Thoracic aorta (tissue), 2 donors: ENCODE measurements at regions not wholly inside any gene's neighbourhood (a gene's known extent, or its start where the extent isn't known, plus 50 kb on each side); places are given as distances from the start of the nearest gene placed in this dataset.

ENCODE experiments used
- ATAC-seq: fragments of 150-250 bp; one replicate; pipeline ENCODE4 v1.8.0; 2017; ENCODE audit warnings: low read depth; ENCODE audit not compliant: insufficient number of reproducible peaks, low FRiP score
- DNase-seq: peaks from one replicate; pipeline ENCODE4 v3.0.0-alpha.2; 2020; ENCODE audit warnings: low spot score
- H3K27ac ChIP-seq, 2 donors: fragments of 200-600 bp; sonication (generic); 1 replicate in 1 of 2; 2 replicates in 1 of 2; pipeline ENCODE4 v1.5.1; 2016; ENCODE audit warnings: mild to moderate bottlenecking in 2 of 2, moderate library complexity in 2 of 2
- H3K27me3 ChIP-seq: fragments of 200-600 bp; sonication (generic); replicated peaks from 2 replicates; pipeline ENCODE4 v1.6.0; 2016; ENCODE audit warnings: mild to moderate bottlenecking; ENCODE audit not compliant: insufficient read depth
- H3K36me3 ChIP-seq: fragments of 200-600 bp; sonication (generic); one replicate; pipeline ENCODE4 v1.5.1; 2016
- H3K4me1 ChIP-seq, 2 donors: fragments of 200-600 bp; sonication (generic); 1 replicate in 1 of 2; 2 replicates in 1 of 2; pipeline versions ENCODE4 v1.5.1 to v1.6.0; 2016; ENCODE audit warnings: low read depth in 2 of 2, mild to moderate bottlenecking in 1 of 2; ENCODE audit not compliant: control insufficient read depth in 1 of 2
- H3K4me3 ChIP-seq: fragments of 200-600 bp; sonication (generic); 2 replicates; pipeline ENCODE4 v1.5.1; 2016; ENCODE audit warnings: mild to moderate bottlenecking
- H3K9me3 ChIP-seq: fragments of 200-600 bp; sonication (generic); 2 replicates; pipeline ENCODE4 v1.5.1; 2016
- TF ChIP-seq, protein P1 (sequence below): fragments of 200-600 bp; sonication (generic); IDR thresholded peaks from one replicate; pipeline ENCODE4 v1.5.1; 2019; ENCODE audit warnings: antibody characterized with exemption

DNA sequence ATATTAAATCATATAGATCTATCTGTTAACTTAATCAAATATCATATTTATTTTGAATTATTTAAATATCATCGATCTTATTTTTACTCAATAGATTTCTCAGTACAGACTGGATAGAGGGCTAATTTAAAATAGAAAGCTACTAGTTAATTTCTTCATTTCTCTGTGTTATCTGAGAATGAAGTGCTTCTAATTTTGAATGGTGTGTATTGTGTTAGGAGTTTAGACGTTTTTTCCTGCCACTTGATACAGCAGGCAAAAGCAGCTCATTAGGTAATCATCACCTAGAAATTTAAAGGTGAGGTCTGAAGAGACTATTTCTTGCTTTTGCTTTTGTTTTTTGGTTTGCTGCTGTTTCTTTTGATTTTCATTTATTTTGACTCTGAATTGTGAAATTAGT is 948.8 kb upstream of the TENM3 start:
- Histone ChIP-seq H3K36me3 (no peaks in the 10 kb centered on the region), H3K27me3 (no peaks in the 10 kb centered on the region), H3K9me3 (no peaks in the 10 kb centered on the region), H3K4me1 (no peaks in the 10 kb centered on the region), H3K27ac (no peak overlapping the region), H3K4me3 (no peak overlapping the region)
- ATAC-seq: no peak
- TF ChIP-seq, protein P1, sequence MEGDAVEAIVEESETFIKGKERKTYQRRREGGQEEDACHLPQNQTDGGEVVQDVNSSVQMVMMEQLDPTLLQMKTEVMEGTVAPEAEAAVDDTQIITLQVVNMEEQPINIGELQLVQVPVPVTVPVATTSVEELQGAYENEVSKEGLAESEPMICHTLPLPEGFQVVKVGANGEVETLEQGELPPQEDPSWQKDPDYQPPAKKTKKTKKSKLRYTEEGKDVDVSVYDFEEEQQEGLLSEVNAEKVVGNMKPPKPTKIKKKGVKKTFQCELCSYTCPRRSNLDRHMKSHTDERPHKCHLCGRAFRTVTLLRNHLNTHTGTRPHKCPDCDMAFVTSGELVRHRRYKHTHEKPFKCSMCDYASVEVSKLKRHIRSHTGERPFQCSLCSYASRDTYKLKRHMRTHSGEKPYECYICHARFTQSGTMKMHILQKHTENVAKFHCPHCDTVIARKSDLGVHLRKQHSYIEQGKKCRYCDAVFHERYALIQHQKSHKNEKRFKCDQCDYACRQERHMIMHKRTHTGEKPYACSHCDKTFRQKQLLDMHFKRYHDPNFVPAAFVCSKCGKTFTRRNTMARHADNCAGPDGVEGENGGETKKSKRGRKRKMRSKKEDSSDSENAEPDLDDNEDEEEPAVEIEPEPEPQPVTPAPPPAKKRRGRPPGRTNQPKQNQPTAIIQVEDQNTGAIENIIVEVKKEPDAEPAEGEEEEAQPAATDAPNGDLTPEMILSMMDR: no peak
- no peak for DNase-seq

DNA sequence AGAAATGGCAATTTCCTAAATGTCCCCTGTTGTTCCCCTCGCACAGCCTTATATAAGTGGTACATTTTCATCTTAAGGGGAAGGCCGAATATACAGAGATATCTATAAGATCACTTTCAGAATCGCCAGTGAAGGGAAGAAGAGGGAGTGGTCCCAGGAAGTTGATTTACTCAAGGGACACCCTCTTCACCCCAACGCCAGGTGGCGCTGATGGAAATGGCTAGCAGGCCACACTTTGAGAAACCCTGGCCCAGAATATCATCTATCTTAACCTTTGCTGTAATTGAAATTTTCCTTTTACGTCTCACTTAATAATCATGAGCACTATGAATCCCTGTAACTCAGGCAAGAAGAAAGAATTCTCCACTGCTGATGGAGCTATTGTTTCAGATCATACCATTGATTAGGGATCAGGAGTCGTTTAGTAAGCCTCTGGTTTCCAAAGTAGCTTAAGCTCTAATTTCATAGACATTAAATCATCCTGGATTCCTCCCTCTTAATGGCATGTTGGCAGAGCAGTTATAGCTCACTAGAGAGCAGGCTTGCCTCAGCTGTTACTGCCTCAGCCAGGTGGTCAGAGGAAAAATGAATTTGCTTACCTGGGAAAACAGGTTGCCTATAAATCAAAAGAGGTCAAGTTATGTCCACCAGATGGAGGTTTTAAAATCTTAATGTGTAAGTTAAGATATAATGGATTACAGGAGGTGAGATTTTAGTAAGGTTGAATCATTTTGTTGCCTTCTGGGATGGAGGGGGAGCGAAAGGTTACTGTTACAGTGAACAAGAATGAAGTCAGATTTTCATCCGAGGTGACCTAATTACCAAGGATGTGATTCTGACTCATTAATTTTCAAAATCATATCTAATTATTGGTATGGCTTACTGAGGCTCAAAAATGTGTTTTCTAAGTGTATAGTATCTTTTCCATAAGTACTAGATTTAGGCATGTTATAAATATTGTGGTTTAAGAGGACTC is 941.2 kb upstream of the TENM3 start:
- Histone ChIP-seq H3K36me3 (no peaks in the 10 kb centered on the region), H3K27ac (no peak overlapping the region), H3K4me1 (no peaks in the 10 kb centered on the region), H3K27me3 (no peaks in the 10 kb centered on the region), H3K4me3 (no peak overlapping the region), H3K9me3 (no peaks in the 10 kb centered on the region)
- no peak for ATAC-seq
- TF ChIP-seq, protein P1: no peak
- no peak for DNase-seq

DNA sequence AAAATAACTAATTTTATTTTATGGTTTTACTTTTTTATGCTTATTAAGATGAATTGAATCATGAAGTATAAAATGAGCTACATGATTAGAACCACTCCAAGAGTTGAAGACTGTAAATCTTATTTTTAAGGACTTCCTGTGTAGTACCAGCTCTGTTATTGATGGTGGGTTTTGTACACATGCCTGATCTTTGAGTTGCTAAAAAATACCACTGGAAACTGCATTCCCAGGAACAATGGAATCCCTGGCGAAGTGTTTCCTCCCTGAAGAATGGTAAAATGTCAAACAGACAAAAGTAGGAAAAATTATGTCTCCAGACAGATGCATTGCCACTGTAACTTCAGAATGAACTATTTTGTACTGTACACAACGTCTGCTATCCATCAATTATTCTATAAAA is 935.4 kb upstream of the TENM3 start:
- H3K27me3 ChIP-seq: no peaks in the 10 kb centered on the region
- TF ChIP-seq, protein P1: no peak
- H3K4me1 ChIP-seq: no peaks in the 10 kb centered on the region
- H3K4me3 ChIP-seq: no peak overlapping the region
- ATAC-seq: no peak
- no peak overlapping the region for H3K27ac ChIP-seq
- DNase-seq: no peak
- H3K36me3 ChIP-seq: no peaks in the 10 kb centered on the region
- no peaks in the 10 kb centered on the region for H3K9me3 ChIP-seq

DNA sequence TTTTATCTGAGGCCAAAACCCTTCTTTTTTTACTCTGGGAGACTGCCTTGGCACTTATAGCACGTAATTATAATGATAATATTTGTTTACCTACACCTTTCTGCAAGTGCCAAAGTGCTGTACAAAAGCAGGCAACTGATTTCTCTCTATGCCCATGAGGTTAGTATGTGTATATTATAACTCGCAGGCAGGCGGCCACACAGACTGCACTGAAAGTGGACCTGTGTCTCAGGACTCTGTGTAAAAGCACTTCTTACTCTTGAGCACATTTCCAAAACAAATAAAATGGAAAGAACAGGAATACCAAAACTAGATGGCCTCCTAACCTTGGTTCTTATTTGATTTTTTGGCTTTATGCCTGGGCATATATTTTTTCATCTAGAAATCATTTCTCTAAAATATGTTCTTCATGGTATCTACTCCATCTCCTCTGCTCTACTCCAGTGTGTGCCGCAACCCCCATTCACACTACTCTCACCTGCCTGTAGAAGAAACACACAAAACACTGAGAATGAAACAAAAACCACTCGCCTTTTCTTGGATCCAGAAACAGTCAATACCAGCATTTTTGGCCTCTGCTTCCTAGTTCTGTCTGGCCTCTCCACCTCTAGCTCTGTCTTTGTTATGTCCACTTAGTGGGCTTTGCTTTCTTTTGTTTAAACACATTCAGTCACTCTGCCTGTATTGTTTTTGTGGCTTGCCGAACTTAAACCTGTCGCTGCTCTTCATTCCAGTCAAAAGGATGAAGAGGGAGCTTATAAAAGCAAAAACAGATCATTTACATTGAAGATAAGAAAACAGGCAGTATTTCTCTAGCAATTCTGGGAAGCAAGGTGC is 934.5 kb upstream of the TENM3 start:
- no peaks in the 10 kb centered on the region for H3K27me3 ChIP-seq
- no peak for ATAC-seq
- no peak for DNase-seq
- no peaks in the 10 kb centered on the region for H3K4me1 ChIP-seq
- no peak overlapping the region for H3K4me3 ChIP-seq
- H3K27ac ChIP-seq: no peak overlapping the region
- H3K36me3 ChIP-seq: no peaks in the 10 kb centered on the region
- no peaks in the 10 kb centered on the region for H3K9me3 ChIP-seq
- TF ChIP-seq, protein P1: no peak

DNA sequence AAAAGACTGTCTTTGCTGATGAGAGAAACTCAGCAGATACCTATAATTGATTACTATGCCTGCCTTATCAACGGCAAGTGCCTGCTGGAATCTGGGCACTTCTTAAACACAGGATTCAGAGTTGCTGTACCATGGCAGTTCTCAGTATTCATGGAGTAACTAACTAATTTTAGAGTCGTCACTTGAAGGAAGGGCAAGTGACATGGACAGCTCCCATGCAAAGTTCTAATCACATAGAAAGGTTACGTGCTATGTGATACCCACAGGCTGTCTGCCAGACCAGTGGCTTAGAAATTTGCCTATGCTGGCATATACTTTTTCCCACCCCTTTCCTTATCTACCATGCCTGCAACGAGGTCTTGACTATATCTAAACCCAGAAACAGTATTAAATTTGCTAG is 931.1 kb upstream of the TENM3 start:
- no peak for ATAC-seq
- TF ChIP-seq, protein P1: no peak
- no peak for DNase-seq

More for the DNA sequence above, 931.1 kb upstream of the TENM3 start:
- no peaks in the 10 kb centered on the region for H3K4me1 ChIP-seq
- no peak overlapping the region for H3K4me3 ChIP-seq
- no peaks in the 10 kb centered on the region for H3K9me3 ChIP-seq
- no peak overlapping the region for H3K27ac ChIP-seq
- no peaks in the 10 kb centered on the region for H3K27me3 ChIP-seq
- H3K36me3 ChIP-seq: no peaks in the 10 kb centered on the region
